PC-3 (cell line): ENCODE measurements at regions not wholly inside any gene's neighbourhood (a gene's known extent, or its start where the extent isn't known, plus 50 kb on each side); places are given as distances from the start of the nearest gene placed in this dataset.

Experiments
- ATAC-seq: fragments of 200-7000 bp; cut with Tn5 transposase; 2 replicates; pipeline ENCODE4 v1.9.1; 2020; ENCODE audit warnings: mild to moderate bottlenecking, moderate library complexity
- BruUV-seq: library from RNA; stranded (reverse); fragments of 400-500 nt; replicated peaks from 2 replicates; lab custom pipeline; 2021; lab: Mats Ljungman, UMichigan
- CTCF ChIA-PET: fragments of 300-600 bp; sonication (Branson Sonifier 250); formaldehyde crosslinking; loops from one replicate; lab custom pipeline; 2022; ENCODE audit warnings: antibody characterized with exemption; lab: Charles Lee
- POLR2A ChIA-PET: fragments of 300-600 bp; sonication (Branson Sonifier 250); formaldehyde crosslinking; loops from one replicate; lab custom pipeline; 2022; ENCODE audit warnings: antibody characterized with exemption; ENCODE audit not compliant: unreplicated experiment; lab: Charles Lee
- DNase-seq: peaks from one replicate; pipeline ENCODE4 v3.0.0-alpha.2; 2015
- H2AFZ ChIP-seq: fragments of 300-600 bp; sonication (generic); 2 replicates; pipeline ENCODE4 v1.6.0; 2016; ENCODE audit warnings: antibody characterized with exemption, low read length
- H3F3A ChIP-seq: fragments of 300-600 bp; sonication (generic); one replicate; pipeline ENCODE4 v1.6.0; 2017; ENCODE audit warnings: antibody characterized with exemption, low read length, control low read depth, mild to moderate bottlenecking; ENCODE audit not compliant: unreplicated experiment
- H3K27ac ChIP-seq: fragments of 300-600 bp; sonication (generic); 2 replicates; pipeline ENCODE4 v1.5.1; 2016; ENCODE audit warnings: mild to moderate bottlenecking, low read length
- H3K27me3 ChIP-seq: fragments of 300-600 bp; sonication (generic); 2 replicates; pipeline ENCODE4 v1.6.1; 2016; ENCODE audit warnings: low read length, mixed read lengths
- H3K36me3 ChIP-seq: fragments of 300-600 bp; sonication (generic); 2 replicates; pipeline ENCODE4 v1.6.1; 2016; ENCODE audit warnings: low read depth, mixed run types, low read length, mixed read lengths
- H3K4me1 ChIP-seq: fragments of 300-600 bp; sonication (generic); 2 replicates; pipeline ENCODE4 v1.5.1; 2016; ENCODE audit warnings: low read length; ENCODE audit not compliant: insufficient read depth
- H3K4me2 ChIP-seq: fragments of 300-600 bp; sonication (generic); 2 replicates; pipeline ENCODE4 v1.6.0; 2016; ENCODE audit warnings: low read length
- H3K4me3 ChIP-seq: fragments of 300-600 bp; sonication (generic); 2 replicates; pipeline ENCODE4 v1.5.1; 2016; ENCODE audit warnings: mild to moderate bottlenecking, low read length, mixed read lengths
- H3K79me2 ChIP-seq: fragments of 300-600 bp; sonication (generic); 2 replicates; pipeline ENCODE4 v1.6.1; 2017; ENCODE audit warnings: low read length, mixed read lengths
- H3K9ac ChIP-seq: fragments of 300-600 bp; sonication (generic); 2 replicates; pipeline ENCODE4 v1.6.0; 2016; ENCODE audit warnings: mild to moderate bottlenecking, low read length
- H3K9me2 ChIP-seq: fragments of 300-600 bp; sonication (generic); replicated peaks from 2 replicates; pipeline ENCODE4 v1.6.1; 2016; ENCODE audit warnings: mixed run types, low read length, mixed read lengths
- H3K9me3 ChIP-seq: fragments of 300-600 bp; sonication (generic); 2 replicates; pipeline ENCODE4 v1.6.1; 2016; ENCODE audit warnings: low read length, mixed read lengths
- H4K20me1 ChIP-seq: fragments of 300-600 bp; sonication (generic); 2 replicates; pipeline ENCODE4 v1.6.1; 2016; ENCODE audit warnings: low read length, mixed read lengths
- EZH2 ChIP-seq: fragments of 300-600 bp; sonication (generic); IDR thresholded peaks from one replicate; pipeline ENCODE4 v1.6.1; 2017; ENCODE audit warnings: antibody characterized with exemption, mild to moderate bottlenecking, low read length; ENCODE audit not compliant: unreplicated experiment
- EZH2phosphoT487 ChIP-seq: fragments of 300-600 bp; sonication (generic); IDR thresholded peaks from 2 replicates; pipeline ENCODE4 v1.6.1; 2018; ENCODE audit warnings: mild to moderate bottlenecking, antibody characterized with exemption, low read length, borderline replicate concordance
- intact Hi-C: fragments of 100-400 bp; cut with micrococcal nuclease; formaldehyde crosslinking; loops from 2 replicates; pipeline ENCODE4 v1.9.0; 2023
- TF ChIP-seq, protein P1 (sequence below): fragments of 300-600 bp; sonication (generic); conservative IDR thresholded peaks from 2 replicates; pipeline ENCODE4 v1.5.1; 2017; ENCODE audit warnings: antibody characterized with exemption, low read depth, mild to moderate bottlenecking, low read length

DNA sequence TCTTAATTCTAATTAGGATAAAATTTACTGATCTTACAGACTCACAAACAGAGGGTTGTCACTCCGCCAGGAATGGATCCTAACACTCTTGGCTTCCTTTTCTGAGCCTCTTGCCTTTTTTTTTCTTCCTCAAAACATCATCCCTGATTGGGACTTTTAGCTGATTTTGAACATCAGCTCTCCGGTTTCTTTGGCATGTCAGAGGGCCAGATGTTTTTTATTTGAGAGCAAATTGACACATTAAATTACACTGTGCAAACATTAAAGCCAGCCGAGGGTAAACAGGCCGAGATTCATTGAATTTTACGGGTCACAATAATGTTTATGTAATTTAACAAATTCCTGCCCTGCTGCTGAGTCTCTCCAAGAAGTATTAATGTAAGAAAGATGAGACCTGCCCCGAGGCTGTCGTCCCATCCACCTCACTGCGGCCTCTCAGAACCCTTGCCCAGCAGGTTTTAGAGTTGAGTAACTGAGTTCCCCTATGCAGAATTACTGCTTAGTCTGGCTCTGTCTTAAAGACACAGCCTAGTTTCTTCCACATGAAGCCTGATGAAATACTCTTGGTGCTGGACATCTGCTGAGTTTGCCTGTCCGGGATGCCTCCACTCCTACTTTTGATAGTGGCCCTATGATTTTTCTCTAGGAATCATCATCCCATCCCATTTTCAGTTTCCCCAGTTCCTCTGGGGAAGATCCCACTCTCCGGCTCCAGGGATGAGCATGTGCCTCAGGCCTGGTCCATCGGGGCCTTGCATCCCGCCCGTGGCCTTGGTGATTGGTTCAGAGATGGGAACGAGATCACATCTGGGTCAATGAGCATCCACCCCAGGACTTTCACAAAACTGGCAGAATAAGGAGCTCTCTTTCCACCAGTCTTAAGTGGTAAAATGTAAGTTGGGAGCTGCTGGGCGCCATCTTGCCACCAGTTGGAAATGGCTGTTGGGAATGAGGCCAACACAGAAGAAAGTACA is 226.6 kb upstream of the TLE3 start:
- H3K4me2 ChIP-seq, result peak overlapping the region; percentile 68
- DNase-seq (peak; percentile 94), ATAC-seq (peak; percentile 92)
- H3K9ac ChIP-seq, result no peak overlapping the region
- no peaks in the 10 kb centered on the region for H4K20me1 ChIP-seq
- no peak for TF ChIP-seq EZH2phosphoT487
- TF ChIP-seq, protein P1, sequence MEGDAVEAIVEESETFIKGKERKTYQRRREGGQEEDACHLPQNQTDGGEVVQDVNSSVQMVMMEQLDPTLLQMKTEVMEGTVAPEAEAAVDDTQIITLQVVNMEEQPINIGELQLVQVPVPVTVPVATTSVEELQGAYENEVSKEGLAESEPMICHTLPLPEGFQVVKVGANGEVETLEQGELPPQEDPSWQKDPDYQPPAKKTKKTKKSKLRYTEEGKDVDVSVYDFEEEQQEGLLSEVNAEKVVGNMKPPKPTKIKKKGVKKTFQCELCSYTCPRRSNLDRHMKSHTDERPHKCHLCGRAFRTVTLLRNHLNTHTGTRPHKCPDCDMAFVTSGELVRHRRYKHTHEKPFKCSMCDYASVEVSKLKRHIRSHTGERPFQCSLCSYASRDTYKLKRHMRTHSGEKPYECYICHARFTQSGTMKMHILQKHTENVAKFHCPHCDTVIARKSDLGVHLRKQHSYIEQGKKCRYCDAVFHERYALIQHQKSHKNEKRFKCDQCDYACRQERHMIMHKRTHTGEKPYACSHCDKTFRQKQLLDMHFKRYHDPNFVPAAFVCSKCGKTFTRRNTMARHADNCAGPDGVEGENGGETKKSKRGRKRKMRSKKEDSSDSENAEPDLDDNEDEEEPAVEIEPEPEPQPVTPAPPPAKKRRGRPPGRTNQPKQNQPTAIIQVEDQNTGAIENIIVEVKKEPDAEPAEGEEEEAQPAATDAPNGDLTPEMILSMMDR, result no peak
- TF ChIP-seq EZH2, result no peak
- H3K4me1 ChIP-seq, result peaks cover 27% of the 10 kb centered on the region
- no peaks in the 10 kb centered on the region for H3K27me3 ChIP-seq
- POLR2A ChIA-PET, result no interaction called here
- H3K27ac ChIP-seq, result peak overlapping the region; percentile 37; the same call in 1 of the 2 replicates
- no peak overlapping the region for H2AFZ ChIP-seq
- intact Hi-C loops, result no loop called here
- H3K79me2 ChIP-seq, result no peaks in the 10 kb centered on the region
- no peaks in the 10 kb centered on the region for H3F3A ChIP-seq
- CTCF ChIA-PET, result no interaction called here
- no peaks in the 10 kb centered on the region for H3K9me3 ChIP-seq
- no peaks in the 10 kb centered on the region for H3K36me3 ChIP-seq
- no TSS peak for BruUV-seq
- H3K9me2 ChIP-seq, result no peaks in the 10 kb centered on the region
- no peak overlapping the region; the same call in 1 of the 2 replicates for H3K4me3 ChIP-seq

DNA sequence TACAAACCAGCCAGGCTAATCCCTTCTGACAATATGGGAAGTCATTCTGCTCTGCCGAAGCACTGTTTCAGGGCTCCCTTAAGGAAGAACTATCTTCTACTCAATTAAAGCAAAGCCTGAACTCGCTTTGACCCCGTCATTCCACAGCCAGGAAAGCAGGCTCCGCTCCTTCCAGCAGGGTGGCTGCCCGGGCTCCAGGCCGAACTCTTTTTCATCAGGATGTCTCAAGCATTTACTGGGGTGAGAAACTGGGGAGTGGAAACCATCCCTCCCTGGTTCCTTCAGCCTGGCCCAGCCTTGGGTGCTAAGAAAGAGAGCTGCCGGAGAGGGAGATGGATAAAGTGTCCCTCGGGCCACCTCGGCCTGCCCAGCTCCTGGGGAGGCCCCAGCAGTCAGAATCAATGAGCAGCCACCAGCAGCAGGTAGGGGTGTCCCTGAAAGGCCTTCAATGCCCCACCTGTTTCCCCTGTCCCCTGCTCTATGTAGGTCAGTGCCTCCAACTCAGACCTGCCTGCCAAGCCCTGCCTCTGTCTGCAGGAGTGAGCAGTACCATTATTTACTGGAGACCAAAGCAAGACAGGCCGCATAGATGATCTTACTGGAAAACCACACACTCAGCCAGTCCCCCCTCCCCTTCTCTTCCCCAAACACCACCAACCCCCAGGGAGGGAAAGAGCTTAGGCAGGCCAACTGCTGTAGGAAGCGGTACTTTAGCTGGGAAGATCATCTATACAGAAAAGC is 225.6 kb upstream of the TLE3 start:
- Histone ChIP-seq H3K79me2 (no peaks in the 10 kb centered on the region), H4K20me1 (no peaks in the 10 kb centered on the region), H3K9me2 (no peaks in the 10 kb centered on the region), H3K9ac (no peak overlapping the region), H3K4me3 (no peak overlapping the region; the same call in 1 of the 2 replicates), H3K4me2 (peak overlapping the region; percentile 68), H3K27ac (peak overlapping the region; percentile 37; the same call in 1 of the 2 replicates), H3K36me3 (no peaks in the 10 kb centered on the region), H3K27me3 (no peaks in the 10 kb centered on the region), H3K4me1 (peaks cover 31% of the 10 kb centered on the region), H2AFZ (no peak overlapping the region), H3F3A (no peaks in the 10 kb centered on the region), H3K9me3 (no peaks in the 10 kb centered on the region)
- ChIA-PET CTCF (no interaction called here), POLR2A (no interaction called here)
- no peak for TF ChIP-seq EZH2
- TF ChIP-seq, protein P1, result no peak
- no peak for TF ChIP-seq EZH2phosphoT487
- DNase-seq (no peak), ATAC-seq (no peak; the same call in 1 of the 2 replicates)
- intact Hi-C loops, result no loop called here
- BruUV-seq, result no TSS peak
